ENCODE measurements at regions not wholly inside any gene's neighbourhood (a gene's known extent, or its start where the extent isn't known, plus 50 kb on each side); places are given as distances from the start of the nearest gene placed in this dataset.

GRCh38 chr1:244116946-244117345 is 65.9 kb downstream of the ZBTB18 start:
- TF ChIP-seq CTCF (IDR thresholded peaks at IDR 0.05; ENCODE audit: control insufficient read depth, insufficient read depth, low read depth, low read length, missing control alignments): no peak
- no peak overlapping the region for H3K4me3 ChIP-seq (ENCODE audit: control insufficient read depth, low read depth, low read length)
- no peak for DNase-seq (ENCODE audit: low read depth)

- H3K4me3 ChIP-seq (ENCODE audit: control insufficient read depth, low read depth, low read length): no peak overlapping the region
- TF ChIP-seq CTCF (IDR thresholded peaks at IDR 0.05; ENCODE audit: control insufficient read depth, insufficient read depth, low read depth, low read length, missing control alignments): no peak
- no peak for DNase-seq (ENCODE audit: low read depth)
These were observed 67.2 kb downstream of the ZBTB18 start for GRCh38 chr1:244118109-244118761.

GRCh38 chr1:244128591-244129383 is 77.7 kb downstream of the ZBTB18 start:
- no peak for TF ChIP-seq CTCF (IDR thresholded peaks at IDR 0.05; ENCODE audit: control insufficient read depth, insufficient read depth, low read depth, low read length, missing control alignments)
- no peak for DNase-seq (ENCODE audit: low read depth)

GRCh38 chr1:244137276-244137675 is 86.2 kb downstream of the ZBTB18 start:
- H3K4me3 ChIP-seq (ENCODE audit: control insufficient read depth, low read depth, low read length): no peak overlapping the region
- TF ChIP-seq CTCF (IDR thresholded peaks at IDR 0.05; ENCODE audit: control insufficient read depth, insufficient read depth, low read depth, low read length, missing control alignments): no peak

More at GRCh38 chr1:244128591-244129383, 77.7 kb downstream of the ZBTB18 start:
- no peak overlapping the region for H3K4me3 ChIP-seq (ENCODE audit: control insufficient read depth, low read depth, low read length)

GRCh38 chr1:244137725-244138124 is 86.6 kb downstream of the ZBTB18 start:
- TF ChIP-seq CTCF (IDR thresholded peaks at IDR 0.05; ENCODE audit: control insufficient read depth, insufficient read depth, low read depth, low read length, missing control alignments): no peak
- no peak overlapping the region for H3K4me3 ChIP-seq (ENCODE audit: control insufficient read depth, low read depth, low read length)

More at GRCh38 chr1:244137276-244137675, 86.2 kb downstream of the ZBTB18 start:
- no peak for DNase-seq (ENCODE audit: low read depth)

GRCh38 chr1:244138399-244138798 is 87.3 kb downstream of the ZBTB18 start:
- TF ChIP-seq CTCF (IDR thresholded peaks at IDR 0.05; ENCODE audit: control insufficient read depth, insufficient read depth, low read depth, low read length, missing control alignments): no peak
- no peak for DNase-seq (ENCODE audit: low read depth)
- H3K4me3 ChIP-seq (ENCODE audit: control insufficient read depth, low read depth, low read length): no peak overlapping the region

More at GRCh38 chr1:244137725-244138124, 86.6 kb downstream of the ZBTB18 start:
- no peak for DNase-seq (ENCODE audit: low read depth)
